Central memory CD8-positive, alpha-beta T cell (primary cell): ENCODE measurements at regions not wholly inside any gene's neighbourhood (a gene's known extent, or its start where the extent isn't known, plus 50 kb on each side); places are given as distances from the start of the nearest gene placed in this dataset.

ENCODE experiments used
- ATAC-seq: fragments of 150-1000 bp; cut with Tn5 transposase; replicated peaks from 2 replicates; pipeline ENCODE4 v1.10.0; 2022; ENCODE audit warnings: mild to moderate bottlenecking, moderate FRiP score, moderate number of reproducible peaks; ENCODE audit not compliant: poor library complexity, severe bottlenecking; ENCODE audit errors: extremely low read depth
- DNase-seq, 2 donors: peaks; one replicate each; pipeline ENCODE4 v3.0.0; 2021; ENCODE audit warnings: low spot score in 2 of 2
- H3K27ac Mint-ChIP-seq: one replicate; pipeline ENCODE4 v1.8.0; 2022; ENCODE audit warnings: low read depth, mild to moderate bottlenecking, moderate library complexity, mixed read lengths
- H3K27me3 Mint-ChIP-seq: one replicate; pipeline ENCODE4 v1.8.0; 2022; ENCODE audit warnings: mixed read lengths
- H3K36me3 Mint-ChIP-seq: one replicate; pipeline ENCODE4 v1.8.0; 2022; ENCODE audit warnings: mild to moderate bottlenecking, moderate library complexity, mixed read lengths; ENCODE audit not compliant: insufficient read depth
- H3K4me1 Mint-ChIP-seq: one replicate; pipeline ENCODE4 v1.8.0; 2022; ENCODE audit warnings: mixed read lengths
- H3K4me3 Mint-ChIP-seq: one replicate; pipeline ENCODE4 v1.8.0; 2022; ENCODE audit warnings: mild to moderate bottlenecking, moderate library complexity, mixed read lengths
- H3K9me3 Mint-ChIP-seq: one replicate; pipeline ENCODE4 v1.8.0; 2022; ENCODE audit warnings: mixed read lengths

GRCh38 chr3:44074181-44074580 lies 167.5 kb upstream of the TOPAZ1 start:
- H3K4me1 Mint-ChIP-seq, result no peaks in the 10 kb centered on the region
- H3K4me3 Mint-ChIP-seq, result no peak overlapping the region
- H3K9me3 Mint-ChIP-seq, result no peaks in the 10 kb centered on the region
- DNase-seq, result no peak
- no peaks in the 10 kb centered on the region for H3K36me3 Mint-ChIP-seq
- no peak for ATAC-seq
- no peak overlapping the region for H3K27ac Mint-ChIP-seq
- peaks cover 45% of the 10 kb centered on the region for H3K27me3 Mint-ChIP-seq

GRCh38 chr3:44076221-44076829 lies 165.4 kb upstream of the TOPAZ1 start:
- H3K4me1 Mint-ChIP-seq, result no peaks in the 10 kb centered on the region
- no peak overlapping the region for H3K27ac Mint-ChIP-seq
- DNase-seq, result no peak

GRCh38 chr3:44077267-44077666 lies 164.4 kb upstream of the TOPAZ1 start:
- no peaks in the 10 kb centered on the region for H3K36me3 Mint-ChIP-seq
- H3K9me3 Mint-ChIP-seq, result no peaks in the 10 kb centered on the region
- DNase-seq, result no peak
- peaks cover 30% of the 10 kb centered on the region for H3K27me3 Mint-ChIP-seq
- H3K4me3 Mint-ChIP-seq, result no peak overlapping the region
- H3K27ac Mint-ChIP-seq, result no peak overlapping the region
- no peaks in the 10 kb centered on the region for H3K4me1 Mint-ChIP-seq
- ATAC-seq, result no peak

More at GRCh38 chr3:44076221-44076829, 165.4 kb upstream of the TOPAZ1 start:
- H3K36me3 Mint-ChIP-seq, result no peaks in the 10 kb centered on the region
- H3K27me3 Mint-ChIP-seq, result peaks cover 30% of the 10 kb centered on the region
- H3K9me3 Mint-ChIP-seq, result no peaks in the 10 kb centered on the region
- no peak for ATAC-seq
- H3K4me3 Mint-ChIP-seq, result no peak overlapping the region

GRCh38 chr3:44078863-44079262 lies 162.8 kb upstream of the TOPAZ1 start:
- no peak overlapping the region for H3K27ac Mint-ChIP-seq
- H3K4me1 Mint-ChIP-seq, result no peaks in the 10 kb centered on the region
- no peak for DNase-seq
- no peak overlapping the region for H3K4me3 Mint-ChIP-seq
- H3K9me3 Mint-ChIP-seq, result no peaks in the 10 kb centered on the region
- ATAC-seq, result no peak
- H3K36me3 Mint-ChIP-seq, result no peaks in the 10 kb centered on the region
- H3K27me3 Mint-ChIP-seq, result peaks cover 20% of the 10 kb centered on the region

- DNase-seq, result no peak
- peaks cover 10% of the 10 kb centered on the region for H3K27me3 Mint-ChIP-seq
- ATAC-seq, result no peak
- H3K4me1 Mint-ChIP-seq, result no peaks in the 10 kb centered on the region
- H3K36me3 Mint-ChIP-seq, result no peaks in the 10 kb centered on the region
- no peaks in the 10 kb centered on the region for H3K9me3 Mint-ChIP-seq
- H3K27ac Mint-ChIP-seq, result no peak overlapping the region
- no peak overlapping the region for H3K4me3 Mint-ChIP-seq
These were observed 161.8 kb upstream of the TOPAZ1 start for GRCh38 chr3:44079916-44080315.

GRCh38 chr3:44080474-44081072 lies 161.1 kb upstream of the TOPAZ1 start:
- ATAC-seq (no peak), DNase-seq (no peak)
- Mint-ChIP-seq H3K4me1 (no peaks in the 10 kb centered on the region), H3K9me3 (no peaks in the 10 kb centered on the region), H3K36me3 (no peaks in the 10 kb centered on the region), H3K4me3 (no peak overlapping the region), H3K27me3 (peaks cover 3% of the 10 kb centered on the region), H3K27ac (no peak overlapping the region)

GRCh38 chr3:44090036-44090435 lies 151.7 kb upstream of the TOPAZ1 start:
- Mint-ChIP-seq H3K4me3 (no peak overlapping the region), H3K9me3 (no peaks in the 10 kb centered on the region), H3K4me1 (no peaks in the 10 kb centered on the region), H3K36me3 (no peaks in the 10 kb centered on the region), H3K27ac (no peak overlapping the region), H3K27me3 (peaks cover 67% of the 10 kb centered on the region)
- ATAC-seq (no peak), DNase-seq (no peak)

GRCh38 chr3:44092497-44092896 lies 149.2 kb upstream of the TOPAZ1 start:
- Mint-ChIP-seq H3K36me3 (no peaks in the 10 kb centered on the region), H3K9me3 (no peaks in the 10 kb centered on the region), H3K27me3 (peaks cover 86% of the 10 kb centered on the region), H3K4me3 (no peak overlapping the region), H3K27ac (no peak overlapping the region), H3K4me1 (no peaks in the 10 kb centered on the region)
- ATAC-seq (no peak), DNase-seq (no peak)

- H3K27ac Mint-ChIP-seq, result no peak overlapping the region
- H3K4me3 Mint-ChIP-seq, result no peak overlapping the region
- ATAC-seq, result no peak
- DNase-seq, result no peak
- peaks cover 89% of the 10 kb centered on the region for H3K27me3 Mint-ChIP-seq
- H3K4me1 Mint-ChIP-seq, result no peaks in the 10 kb centered on the region
- no peaks in the 10 kb centered on the region for H3K9me3 Mint-ChIP-seq
- H3K36me3 Mint-ChIP-seq, result no peaks in the 10 kb centered on the region
These were observed 148.2 kb upstream of the TOPAZ1 start for GRCh38 chr3:44093531-44093930.

- ATAC-seq, result no peak
- Mint-ChIP-seq H3K27ac (no peak overlapping the region), H3K9me3 (no peaks in the 10 kb centered on the region), H3K4me3 (no peak overlapping the region), H3K27me3 (peaks cover 64% of the 10 kb centered on the region), H3K36me3 (no peaks in the 10 kb centered on the region), H3K4me1 (no peaks in the 10 kb centered on the region)
- DNase-seq, result no peak
These were observed 142.8 kb upstream of the TOPAZ1 start for GRCh38 chr3:44098656-44099415.

- H3K4me1 Mint-ChIP-seq, result no peaks in the 10 kb centered on the region
- H3K27ac Mint-ChIP-seq, result no peak overlapping the region
- H3K4me3 Mint-ChIP-seq, result no peak overlapping the region
- ATAC-seq, result no peak
- H3K36me3 Mint-ChIP-seq, result no peaks in the 10 kb centered on the region
- H3K9me3 Mint-ChIP-seq, result no peaks in the 10 kb centered on the region
- peaks cover 61% of the 10 kb centered on the region for H3K27me3 Mint-ChIP-seq
- DNase-seq, result no peak
These were observed 142.0 kb upstream of the TOPAZ1 start for GRCh38 chr3:44099566-44100297.

- Mint-ChIP-seq H3K36me3 (no peaks in the 10 kb centered on the region), H3K4me3 (no peak overlapping the region), H3K27me3 (peaks cover 58% of the 10 kb centered on the region), H3K9me3 (no peaks in the 10 kb centered on the region), H3K4me1 (no peaks in the 10 kb centered on the region), H3K27ac (no peak overlapping the region)
- DNase-seq (no peak), ATAC-seq (no peak)
These were observed 141.4 kb upstream of the TOPAZ1 start for GRCh38 chr3:44100298-44100695.
